Frontal cortex (tissue), 3 donors: ENCODE measurements at regions not wholly inside any gene's neighbourhood (a gene's known extent, or its start where the extent isn't known, plus 50 kb on each side); places are given as distances from the start of the nearest gene placed in this dataset.
"Not testable (repeated sequence)": the region's sequence is repeated elsewhere in the genome, so short reads cannot be mapped to it uniquely, and the experiment has no call there.

ENCODE experiments used
- DNase-seq, 2 donors: peaks; one replicate each; pipeline ENCODE4 v3.0.0; 2012; ENCODE audit warnings: low spot score in 2 of 2
- FAIRE-seq: peaks from 2 replicates; lab custom pipeline; 2012; peaks lifted over from hg19 to GRCh38; lab: Jason Lieb, UNC
- donor health status: control.
- donor health status: control.
- donor health status: control.

DNA sequence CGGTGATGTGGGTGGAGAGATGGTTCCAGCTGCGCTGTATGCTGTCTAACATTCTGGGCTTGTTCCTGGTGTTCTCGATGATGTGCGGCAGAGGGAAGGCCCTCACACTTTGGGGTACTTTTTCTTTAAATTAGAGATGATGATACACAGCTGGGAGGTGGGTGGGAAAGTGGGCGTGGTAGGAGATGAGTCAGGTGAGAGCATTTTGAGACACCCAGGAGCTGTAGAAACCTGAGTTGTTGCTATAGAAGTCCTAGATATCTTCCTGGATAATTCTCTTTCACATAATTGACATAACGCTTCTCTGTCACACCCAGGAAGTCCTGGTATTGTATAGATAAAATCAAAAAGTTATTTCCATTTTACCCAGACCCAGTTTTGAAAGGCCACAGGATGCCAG lies 103.8 kb upstream of the ALKAL2 start:
- no peak for DNase-seq

DNA sequence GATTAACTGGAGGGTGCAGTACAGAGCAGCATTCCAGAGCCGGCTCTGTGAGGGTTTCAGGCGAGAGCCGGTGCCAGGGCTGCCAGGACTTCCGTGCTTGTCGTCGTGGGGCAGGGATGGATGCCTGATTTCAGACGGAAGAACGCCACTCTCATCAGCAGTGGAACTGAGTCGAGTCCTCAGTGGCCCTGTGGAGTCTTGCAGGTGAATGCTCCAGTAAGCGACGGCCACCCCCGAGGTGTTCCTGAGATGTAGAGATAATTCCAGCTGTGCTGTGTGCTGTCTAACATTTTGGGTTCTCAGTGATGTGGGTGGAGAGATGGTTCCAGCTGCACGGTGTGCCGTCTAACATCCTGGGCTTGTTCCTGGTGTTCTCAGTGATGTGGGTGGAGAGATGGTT lies 103.1 kb upstream of the ALKAL2 start:
- FAIRE-seq (no peak), DNase-seq (no peak)

More for the DNA sequence above, 103.8 kb upstream of the ALKAL2 start:
- FAIRE-seq = no peak

DNA sequence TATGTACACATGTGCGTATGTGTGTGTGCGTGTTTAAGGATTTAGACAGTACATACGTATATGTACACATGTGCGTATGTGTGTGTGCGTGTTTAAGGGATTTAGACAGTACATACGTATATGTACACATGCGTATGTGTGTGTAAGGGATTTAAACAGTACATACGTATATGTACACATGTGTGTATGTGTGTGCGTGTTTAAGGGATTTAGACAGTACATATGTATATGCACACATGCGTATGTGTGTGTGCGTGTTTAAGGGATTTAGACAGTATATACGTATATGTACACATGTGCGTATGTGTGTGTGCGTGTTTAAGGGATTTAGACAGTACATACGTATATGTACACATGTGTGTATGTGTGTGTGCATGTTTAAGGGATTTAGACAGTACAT lies 102.1 kb upstream of the ALKAL2 start:
- FAIRE-seq = not testable (repeated sequence)

DNA sequence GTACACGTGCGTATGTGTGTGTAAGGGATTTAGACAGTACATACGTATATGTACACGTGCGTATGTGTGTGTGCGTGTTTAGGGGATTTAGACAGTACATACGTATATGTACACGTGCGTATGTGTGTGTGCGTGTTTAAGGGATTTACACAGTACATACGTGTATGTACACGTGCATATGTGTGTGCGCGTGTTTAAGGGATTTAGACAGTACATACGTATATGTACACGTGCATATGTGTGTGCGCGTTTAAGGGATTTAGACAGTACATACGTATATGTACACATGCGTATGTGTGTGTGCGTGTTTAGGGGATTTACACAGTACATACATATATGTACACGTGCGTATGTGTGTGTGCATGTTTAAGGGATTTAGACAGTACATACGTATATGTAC lies 100.9 kb upstream of the ALKAL2 start:
- FAIRE-seq, DNase-seq: not testable (repeated sequence)

More for the DNA sequence above, 102.1 kb upstream of the ALKAL2 start:
- DNase-seq = not testable (repeated sequence)

DNA sequence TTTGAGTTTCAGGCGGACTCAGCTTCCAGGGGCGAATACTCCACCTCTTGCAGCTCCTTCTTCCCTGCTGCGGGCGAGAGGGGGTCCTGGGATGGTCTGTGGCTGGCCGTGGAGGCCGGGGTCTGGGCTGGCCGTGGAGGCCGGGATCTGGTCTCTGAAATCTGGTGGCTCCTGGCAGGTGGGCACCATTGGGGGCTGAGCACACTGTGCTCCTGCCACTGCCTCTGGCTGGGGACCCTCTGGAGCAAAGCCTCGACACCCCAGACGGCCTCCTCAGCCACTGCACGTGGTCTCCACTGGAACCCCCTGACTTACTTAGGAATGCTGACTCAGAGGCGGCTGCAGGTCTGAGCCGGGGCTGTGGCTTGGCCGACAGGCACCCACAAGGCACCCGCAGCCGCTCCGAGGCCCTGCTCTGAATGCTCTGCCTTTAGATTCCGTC lies 100.1 kb upstream of the ALKAL2 start:
- DNase-seq (no peak), FAIRE-seq (no peak)

DNA sequence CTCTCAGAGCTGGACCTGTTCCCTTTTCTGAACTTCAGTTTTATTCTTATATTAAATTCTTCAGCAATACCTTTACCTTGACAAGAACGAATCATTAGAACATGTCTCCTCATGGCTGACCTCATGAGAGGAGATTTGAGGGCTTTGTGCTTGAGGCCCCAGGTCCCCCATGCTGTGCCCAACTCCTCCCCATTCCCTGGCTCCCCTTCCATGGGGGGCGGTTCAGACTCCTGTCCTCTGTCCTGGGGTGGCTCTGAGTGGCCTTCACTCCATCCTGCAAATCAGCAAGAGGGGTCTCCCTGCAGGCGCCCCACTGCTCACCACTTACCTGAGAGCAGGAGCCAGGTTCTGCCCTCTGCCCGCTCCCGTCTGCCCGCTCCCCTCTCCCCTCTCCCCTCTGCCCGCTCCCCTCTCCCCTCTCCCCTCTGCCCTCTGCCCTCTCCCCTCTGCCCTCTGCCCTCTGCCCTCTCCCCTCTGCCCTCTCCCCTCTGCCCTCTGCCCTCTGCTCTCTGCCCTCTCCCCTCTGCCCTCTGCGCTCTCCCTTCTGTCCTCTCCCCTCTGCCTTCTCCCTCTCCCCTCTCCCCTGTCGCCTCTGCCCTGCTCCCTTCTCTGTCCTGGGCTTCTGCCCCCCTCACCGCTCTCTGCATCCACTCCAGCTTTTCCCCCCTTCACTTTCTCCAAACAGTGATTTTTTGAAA lies 98.7 kb upstream of the ALKAL2 start:
- DNase-seq (no peak), FAIRE-seq (no peak)

DNA sequence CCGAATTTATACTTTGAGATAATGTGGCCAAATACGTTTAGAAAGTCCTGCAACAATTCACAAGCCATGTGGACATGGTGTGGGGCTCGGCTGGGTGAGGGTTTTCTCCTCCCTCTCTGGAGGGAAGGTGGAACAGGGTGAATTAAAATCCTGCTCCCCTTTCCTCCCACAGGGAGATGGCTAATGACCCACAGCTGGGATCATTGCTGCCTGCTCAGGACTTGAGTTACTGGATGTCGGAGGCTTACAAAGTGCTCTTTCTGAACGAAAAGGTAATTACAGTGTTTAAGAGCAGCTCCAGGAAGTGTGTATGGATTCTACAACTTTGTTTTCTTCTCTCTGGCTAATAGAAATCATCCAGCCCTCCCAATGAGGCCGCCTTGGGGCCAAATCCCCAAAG lies 97.9 kb upstream of the ALKAL2 start:
- DNase-seq (no peak), FAIRE-seq (no peak)

DNA sequence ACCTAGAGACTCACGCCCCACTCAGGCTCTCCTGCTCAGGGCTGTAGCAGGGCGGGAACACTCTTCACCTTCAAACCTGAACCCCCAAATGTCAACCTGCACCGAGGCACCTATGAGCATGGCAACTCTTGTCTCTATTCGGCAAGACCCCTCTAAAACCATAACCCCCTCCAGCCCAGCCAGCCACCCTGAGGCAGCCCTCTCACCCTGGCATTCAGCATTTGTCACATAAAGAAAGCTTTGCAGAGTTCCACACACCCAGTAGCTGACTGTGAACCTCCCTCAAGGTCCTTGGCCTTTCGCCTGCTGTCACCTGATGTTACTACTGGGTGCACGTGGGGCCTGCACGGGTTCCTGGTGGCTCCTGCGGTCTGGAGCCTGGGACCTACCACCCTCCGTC lies 97.2 kb upstream of the ALKAL2 start:
- DNase-seq (no peak), FAIRE-seq (no peak)

DNA sequence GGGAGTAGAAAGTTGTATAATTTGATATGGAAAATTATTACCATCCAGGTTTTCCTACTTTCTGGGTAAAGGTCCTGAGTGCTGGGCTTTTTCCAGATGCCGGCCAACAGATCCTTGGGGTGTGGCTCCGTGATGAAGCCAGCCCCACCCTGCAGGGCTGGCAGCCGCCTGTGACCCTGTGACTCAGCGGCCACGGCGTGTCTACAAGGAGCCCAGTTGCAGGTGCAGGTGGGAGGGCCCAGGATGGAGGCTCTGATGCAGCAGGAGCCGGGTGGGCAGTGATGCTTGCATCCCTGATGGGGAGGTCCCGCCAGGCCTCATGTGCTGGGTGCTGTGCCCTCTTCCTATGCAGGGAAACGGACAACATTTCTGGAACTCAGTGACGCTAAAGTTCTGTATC lies 96.0 kb upstream of the ALKAL2 start:
- DNase-seq (no peak), FAIRE-seq (no peak)

DNA sequence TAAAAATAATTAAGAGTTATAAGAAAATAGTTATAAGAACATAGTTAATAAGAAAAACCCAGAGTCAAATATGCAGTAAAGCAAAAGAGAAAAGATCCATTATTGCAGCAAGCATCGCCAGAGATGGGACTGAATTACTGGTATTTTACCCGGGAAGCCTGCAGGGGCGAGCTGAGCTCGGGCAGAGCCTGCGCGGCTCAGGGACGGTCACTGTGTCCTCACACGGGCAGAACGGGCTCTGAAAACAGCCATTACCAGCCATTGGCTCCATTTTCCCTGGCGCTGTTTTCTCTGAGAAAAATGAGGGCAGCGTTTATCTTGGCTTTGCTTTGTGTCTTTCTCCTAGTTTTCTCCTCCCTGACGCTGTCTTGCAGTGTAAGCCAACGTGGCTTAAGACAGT lies 95.3 kb upstream of the ALKAL2 start:
- no peak for FAIRE-seq
- peak in 1 of 2 donors; percentile 27 for DNase-seq

DNA sequence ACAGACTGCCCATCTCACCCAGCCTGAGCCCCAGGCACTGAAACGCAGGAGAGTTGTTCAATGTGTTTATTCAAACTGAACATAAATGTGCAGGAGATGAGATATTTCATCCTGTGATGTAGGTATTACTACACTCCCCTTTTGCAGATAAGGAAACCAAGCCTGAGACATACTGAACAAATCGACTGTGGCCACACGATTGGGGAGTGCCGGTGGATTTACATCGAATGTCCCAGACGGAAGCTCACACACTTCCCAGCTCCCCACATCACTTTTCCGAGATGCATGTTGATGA lies 94.8 kb upstream of the ALKAL2 start:
- no peak for FAIRE-seq
- no peak for DNase-seq

DNA sequence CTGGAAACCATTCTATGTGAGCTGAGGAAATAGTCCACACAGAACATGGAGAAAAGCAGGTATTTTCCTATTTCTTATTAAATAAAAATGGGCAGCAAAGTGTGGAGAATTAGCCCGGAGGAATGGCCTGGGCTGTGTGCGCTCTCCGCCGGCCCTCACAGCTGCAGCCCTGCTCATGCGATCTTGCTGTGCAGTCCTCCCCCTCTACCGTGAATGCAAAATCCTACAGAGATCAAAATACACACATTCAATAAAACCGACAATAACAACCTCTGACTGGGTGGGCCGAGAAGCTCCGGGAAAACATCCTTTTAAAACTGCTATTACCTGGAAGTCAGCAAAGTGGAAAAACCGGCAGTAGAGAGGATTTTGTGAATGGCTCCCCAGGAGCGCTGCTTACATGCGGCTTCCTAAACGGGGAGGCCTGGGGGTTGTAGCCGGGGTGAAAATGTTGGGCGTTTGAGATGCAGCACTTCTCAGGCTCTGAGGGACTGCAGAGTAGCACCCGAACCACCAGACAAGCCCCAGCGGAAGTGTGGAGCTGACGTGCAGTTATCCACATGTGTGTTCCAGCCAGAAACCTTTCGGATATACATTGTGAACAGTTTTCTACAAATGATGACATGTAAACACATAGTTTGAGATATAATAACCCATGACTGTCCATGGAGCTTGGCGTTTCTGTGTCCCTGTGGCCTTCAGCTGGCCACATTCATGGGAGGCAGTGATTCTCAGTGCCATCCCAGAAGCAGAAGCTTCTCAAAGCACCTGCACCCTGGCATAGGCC lies 94.2 kb upstream of the ALKAL2 start:
- DNase-seq (no peak), FAIRE-seq (no peak)

DNA sequence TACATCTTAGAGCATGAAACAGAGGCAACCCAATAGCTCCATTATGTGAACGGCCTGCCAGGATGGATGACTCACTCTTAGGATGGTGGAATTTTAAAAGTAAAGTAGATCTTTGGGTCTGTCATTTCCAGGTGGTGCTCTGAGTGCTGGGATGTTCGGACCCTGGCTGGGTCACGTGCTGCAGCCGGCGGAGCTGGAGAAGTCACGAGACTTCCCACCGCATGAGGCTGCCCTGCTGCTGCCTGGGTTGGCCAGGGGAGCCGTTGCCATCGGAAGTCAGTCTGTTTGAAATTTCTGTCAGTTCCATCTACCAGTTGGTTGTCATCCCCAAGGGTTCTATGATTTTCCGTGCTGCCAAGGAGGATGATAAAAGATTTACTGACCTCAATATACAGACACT lies 93.3 kb upstream of the ALKAL2 start:
- no peak for FAIRE-seq
- DNase-seq = no peak

DNA sequence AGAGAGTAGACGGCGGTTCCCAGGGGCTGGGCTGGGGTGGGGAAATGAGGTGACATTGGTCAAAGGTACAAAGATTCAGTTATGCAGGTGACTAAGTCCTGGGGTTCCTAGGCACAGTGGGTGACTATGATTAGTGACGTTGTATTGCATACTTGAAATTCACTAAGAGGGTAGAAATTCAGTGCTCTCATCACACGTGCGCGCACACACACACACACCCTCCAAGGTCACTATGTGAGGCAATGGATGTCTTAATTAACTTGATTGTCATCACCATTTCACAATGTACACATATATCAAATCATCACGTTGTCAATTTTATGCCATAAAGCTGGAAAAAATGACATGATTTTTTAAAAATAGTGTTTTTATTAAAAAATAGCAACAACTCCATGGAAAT lies 92.9 kb upstream of the ALKAL2 start:
- FAIRE-seq = no peak
- no peak for DNase-seq

DNA sequence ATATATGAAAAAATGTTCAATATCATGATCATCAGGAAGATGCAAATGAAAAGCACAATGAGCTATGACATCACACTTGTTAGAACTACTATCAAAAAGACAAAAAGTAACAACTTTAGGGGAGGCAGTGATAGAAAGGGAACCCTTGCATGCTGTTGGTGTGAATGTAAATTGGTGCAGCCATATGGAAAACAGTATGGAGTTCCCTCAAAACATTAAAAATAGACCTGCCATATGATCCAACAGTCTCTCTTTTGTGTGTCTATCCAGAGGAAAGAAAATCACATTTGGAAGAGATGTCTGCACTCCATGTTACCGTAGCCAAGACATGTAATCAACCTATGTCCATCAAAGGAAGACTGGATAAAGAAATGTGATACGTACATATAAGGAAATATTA lies 92.3 kb upstream of the ALKAL2 start:
- DNase-seq (no peak), FAIRE-seq (no peak)

DNA sequence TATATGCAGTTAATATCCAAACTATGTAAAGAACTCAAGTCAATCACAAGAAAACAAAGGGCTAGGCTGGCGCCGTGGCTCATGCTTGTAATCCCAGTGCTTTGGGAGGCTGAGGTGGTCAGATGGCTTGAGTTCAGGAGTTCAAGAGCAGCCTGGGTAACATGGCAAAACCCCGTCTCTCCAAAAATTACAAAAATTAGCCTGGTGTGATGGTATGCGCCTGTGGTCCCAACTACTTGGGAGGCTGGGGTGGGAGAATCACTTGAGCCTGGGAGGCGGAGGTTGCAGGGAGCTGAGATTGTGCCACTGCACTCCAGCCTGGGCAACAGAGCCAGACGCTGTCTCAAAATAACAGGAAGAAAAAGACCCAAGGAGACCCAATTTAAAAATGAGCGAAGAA lies 91.9 kb upstream of the ALKAL2 start:
- FAIRE-seq (no peak), DNase-seq (no peak)

DNA sequence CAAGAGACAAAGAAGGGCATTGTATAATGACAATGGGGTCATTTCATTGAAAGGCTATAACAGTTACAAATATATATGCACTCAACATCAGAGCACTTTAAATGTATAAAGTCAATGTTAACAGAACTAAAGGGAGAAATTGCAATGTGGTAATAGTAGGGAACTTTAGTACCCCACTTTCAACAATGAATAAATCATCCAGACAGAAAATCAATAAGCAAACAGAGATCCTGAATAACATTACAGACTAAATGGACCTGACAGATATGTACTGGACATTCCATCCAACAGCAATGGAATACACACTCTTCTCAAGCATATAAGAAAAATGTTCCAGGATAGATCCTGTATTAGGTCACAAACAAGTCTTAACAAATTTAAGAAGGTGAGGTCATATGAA lies 90.5 kb upstream of the ALKAL2 start:
- DNase-seq (no peak), FAIRE-seq (no peak)

DNA sequence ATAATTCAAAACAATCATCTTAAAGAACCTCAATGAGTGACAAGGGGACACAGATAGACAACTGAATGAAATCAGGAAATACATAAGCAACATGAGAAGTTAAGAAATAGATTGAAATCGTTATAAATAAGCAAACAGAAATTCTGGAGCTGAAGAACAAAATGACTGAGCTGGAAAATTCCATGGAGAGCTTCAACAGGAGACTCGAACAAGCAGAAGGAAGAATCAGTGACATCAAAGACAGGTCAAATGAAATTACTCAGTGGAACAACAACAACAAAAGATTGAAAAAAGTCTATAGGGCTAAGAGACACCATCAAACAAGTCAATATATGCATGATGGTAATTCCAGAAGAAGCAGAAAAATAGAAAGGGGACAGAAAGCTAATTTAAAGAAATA lies 89.5 kb upstream of the ALKAL2 start:
- no peak for FAIRE-seq
- DNase-seq = no peak

DNA sequence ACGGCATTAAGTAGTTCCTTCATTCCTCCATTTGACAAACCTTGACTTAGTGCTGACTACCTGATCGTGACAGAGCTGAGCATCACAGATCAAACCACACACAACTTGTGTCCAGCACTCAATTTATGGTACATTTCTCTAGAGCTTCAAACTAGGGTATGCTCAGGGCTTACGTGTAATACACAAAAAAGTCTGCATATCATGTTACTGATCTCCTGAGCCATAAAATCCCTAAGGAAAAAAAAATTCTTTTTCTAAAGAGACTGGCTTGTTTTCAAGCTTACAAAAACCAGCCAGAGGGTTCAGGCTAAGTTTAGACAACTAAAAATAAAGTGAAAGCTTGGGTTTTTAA lies 88.0 kb upstream of the ALKAL2 start:
- DNase-seq (no peak), FAIRE-seq (no peak)

DNA sequence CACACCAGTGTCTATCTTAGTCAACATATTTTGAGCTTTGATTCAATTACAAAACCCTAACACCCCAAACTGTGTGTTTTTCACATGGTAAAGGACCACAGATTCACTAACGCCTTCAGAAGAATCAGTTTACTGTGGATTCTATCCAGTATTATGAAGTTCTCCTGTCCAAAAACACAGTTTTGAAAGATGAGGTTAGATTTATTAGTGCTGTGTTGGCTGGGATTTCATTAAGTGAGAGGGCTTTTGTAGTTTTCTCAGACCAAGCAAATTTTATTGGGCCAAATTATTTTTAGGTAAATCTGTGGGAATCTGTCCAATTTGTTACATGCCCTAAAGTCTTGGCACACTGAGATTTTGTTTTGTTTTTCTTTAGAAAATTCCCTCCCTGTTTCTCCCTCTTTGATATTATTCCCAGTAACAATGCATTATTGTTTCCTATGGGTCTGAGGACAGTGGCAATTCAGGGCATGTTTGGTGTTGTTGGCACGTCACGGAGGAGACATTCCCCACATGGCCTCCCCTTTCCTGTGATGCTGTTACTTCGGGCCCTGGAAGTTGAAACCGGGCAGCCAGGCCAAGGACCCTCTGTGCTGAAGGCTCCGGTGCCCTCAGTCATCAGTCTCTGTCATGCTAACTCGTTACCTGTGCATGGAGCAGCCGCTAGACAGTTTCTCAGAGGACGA lies 87.5 kb upstream of the ALKAL2 start:
- peak; percentile 31 for FAIRE-seq
- no peak for DNase-seq

DNA sequence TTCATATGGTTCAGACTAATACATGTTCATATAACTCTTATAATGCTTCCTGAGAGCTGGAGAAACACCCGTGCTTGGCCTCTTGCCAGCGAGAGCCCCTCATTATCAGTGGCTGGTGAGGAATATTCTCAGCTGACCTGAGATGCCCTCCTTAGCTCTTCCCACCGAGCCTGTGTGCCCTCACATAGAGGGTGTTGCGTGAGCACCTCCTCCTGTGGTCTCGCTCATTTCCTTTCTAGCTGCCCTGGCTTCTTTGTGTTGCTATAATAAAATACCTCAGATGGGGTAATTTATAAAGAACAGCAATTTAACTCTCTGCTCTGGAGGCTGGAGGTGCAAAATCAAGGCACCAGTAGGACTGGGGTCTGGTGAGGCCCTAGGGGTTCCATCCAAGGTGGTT lies 80.5 kb upstream of the ALKAL2 start:
- no peak for DNase-seq
- no peak for FAIRE-seq
